NCI-H2107 treated with DMSO at 0.1 percent for 48 hours (cell line): ENCODE measurements at regions not wholly inside any gene's neighbourhood (a gene's known extent, or its start where the extent isn't known, plus 50 kb on each side); places are given as distances from the start of the nearest gene placed in this dataset.
A peak's percentile ranks its signal among the peaks of the same experiment; 100 is the strongest.

Experiments
- DNase-seq: peaks from one replicate; lab custom pipeline; 2025; ENCODE audit not compliant: unreplicated experiment; lab: John Stamatoyannopoulos, UW

DNA sequence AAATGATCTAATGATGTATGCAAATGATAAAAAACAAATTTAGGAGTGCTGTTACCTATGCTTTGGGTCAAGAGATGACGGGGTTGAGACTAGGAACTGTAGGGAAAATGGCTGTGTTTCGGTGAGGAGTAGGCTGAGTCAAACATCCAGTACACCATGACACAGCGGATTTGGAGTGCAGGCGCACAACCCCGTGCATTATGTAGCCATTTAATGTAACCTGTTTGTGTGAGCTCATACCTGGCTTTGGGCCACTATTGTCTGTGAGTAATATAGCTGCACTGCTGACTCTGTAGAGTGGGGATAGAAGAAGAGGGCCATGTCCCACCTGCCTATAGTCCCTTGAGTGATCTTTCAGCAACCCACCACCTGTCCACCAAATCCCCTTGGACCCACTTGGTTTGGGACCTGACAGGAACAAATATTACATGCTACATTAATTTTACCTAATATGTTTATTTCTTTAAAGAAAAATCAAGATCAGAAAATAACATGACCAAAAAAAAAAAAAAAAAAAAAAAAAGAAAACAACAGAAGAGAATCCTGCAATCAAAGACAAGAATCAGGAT, 95.5 kb upstream of the KLHL1 start:
- DNase-seq: no peak

- peak; percentile 16 for DNase-seq
Observed at GRCh38 chr13:70191034-70191433, 82.8 kb upstream of the KLHL1 start.

DNA sequence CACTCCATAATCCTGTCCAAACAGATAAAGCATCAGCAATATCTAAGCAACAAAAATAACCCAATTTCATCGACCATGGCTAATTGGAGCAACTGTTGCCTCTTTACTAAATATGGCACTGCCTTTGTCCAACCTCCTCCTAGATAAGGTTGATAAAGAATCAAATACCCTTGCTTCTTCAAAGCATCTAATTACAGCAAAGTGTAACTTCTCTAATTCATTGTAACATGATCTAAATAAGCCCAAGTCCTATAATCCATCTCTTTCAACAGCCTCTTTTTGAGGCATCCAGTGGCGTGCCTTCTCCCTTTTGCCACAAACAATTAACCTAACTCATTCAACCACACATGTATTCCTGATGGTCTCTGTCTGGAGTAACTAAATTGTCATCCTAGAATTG, 81.7 kb upstream of the KLHL1 start:
- peak; percentile 90 for DNase-seq

DNA sequence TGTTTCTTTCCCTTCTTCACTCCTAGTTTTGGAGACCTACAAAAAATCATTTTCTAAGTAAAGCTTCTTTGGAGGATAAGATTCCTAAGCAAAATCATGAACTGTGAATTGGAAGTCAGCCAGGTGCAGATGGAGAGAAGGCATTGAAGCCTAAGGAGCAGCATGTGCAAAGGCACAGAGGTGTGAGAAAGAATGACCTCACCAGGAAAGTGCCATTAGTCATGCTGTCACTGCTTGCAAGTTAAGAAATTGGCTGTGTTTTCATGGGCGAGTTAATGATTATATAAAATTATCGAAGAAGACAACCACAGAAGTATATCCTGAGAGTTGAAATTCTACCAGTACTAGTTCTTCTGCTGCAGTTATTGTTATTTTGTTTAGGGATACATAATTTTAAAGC, 80.3 kb upstream of the KLHL1 start:
- DNase-seq: no peak

DNA sequence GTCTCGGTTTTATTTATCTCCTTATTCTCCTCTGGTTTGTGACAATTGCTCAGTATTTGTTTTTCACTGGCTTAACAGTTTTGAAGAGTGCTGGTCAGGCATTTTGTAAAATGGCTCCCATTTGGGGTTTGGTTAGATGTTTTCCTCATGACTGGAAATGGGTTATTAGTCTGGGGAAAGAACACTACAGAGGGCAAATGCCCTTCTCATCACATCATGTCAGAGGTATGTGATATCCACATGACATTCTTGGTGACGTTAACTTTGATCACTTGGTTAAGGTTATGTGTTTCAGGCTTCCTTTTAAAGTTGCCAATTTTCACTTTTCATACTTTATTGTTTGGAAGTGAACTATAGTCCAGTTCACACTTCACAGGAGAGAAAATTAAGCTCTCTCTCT, 74.8 kb upstream of the KLHL1 start:
- no peak for DNase-seq
